ENCODE measurements at regions not wholly inside any gene's neighbourhood (a gene's known extent, or its start where the extent isn't known, plus 50 kb on each side); places are given as distances from the start of the nearest gene placed in this dataset.
"Not testable (repeated sequence)": the region's sequence is repeated elsewhere in the genome, so short reads cannot be mapped to it uniquely, and the experiment has no call there.

GRCh38 chr6:150744522-150745260 lies 120.8 kb upstream of the MTHFD1L start:
- ATAC-seq: no peak
- peaks cover 0 to 8% of the 10 kb centered on the region in 2 donors for H3K4me1 Mint-ChIP-seq (ENCODE audit: low read depth in 2 of 2)
- no peak for DNase-seq (ENCODE audit: low spot score)
- no peaks in the 10 kb centered on the region for H3K36me3 Mint-ChIP-seq
- no peak overlapping the region for H3K4me3 Mint-ChIP-seq
- peaks cover 0 to 16% of the 10 kb centered on the region in 2 donors for H3K27me3 Mint-ChIP-seq
- no peaks in the 10 kb centered on the region for H3K9me3 Mint-ChIP-seq
- no peak overlapping the region for H3K27ac Mint-ChIP-seq

- ATAC-seq (no peak), DNase-seq (ENCODE audit: low spot score) (no peak)
- Mint-ChIP-seq H3K36me3 (no peaks in the 10 kb centered on the region), H3K4me1 (ENCODE audit: low read depth in 2 of 2) (peaks cover 0 to 8% of the 10 kb centered on the region in 2 donors), H3K27me3 (peaks cover 0 to 16% of the 10 kb centered on the region in 2 donors), H3K4me3 (no peak overlapping the region), H3K9me3 (no peaks in the 10 kb centered on the region), H3K27ac (no peak overlapping the region)
These were observed 119.6 kb upstream of the MTHFD1L start for GRCh38 chr6:150745896-150746295.

- DNase-seq (ENCODE audit: low spot score) (no peak), ATAC-seq (no peak)
- Mint-ChIP-seq H3K36me3 (no peaks in the 10 kb centered on the region), H3K4me1 (ENCODE audit: low read depth in 2 of 2) (peaks cover 0 to 5% of the 10 kb centered on the region in 2 donors), H3K27me3 (peaks cover 0 to 11% of the 10 kb centered on the region in 2 donors), H3K9me3 (no peaks in the 10 kb centered on the region), H3K4me3 (no peak overlapping the region), H3K27ac (no peak overlapping the region)
These were observed 118.3 kb upstream of the MTHFD1L start for GRCh38 chr6:150747155-150747554.

GRCh38 chr6:150749091-150749670 lies 116.3 kb upstream of the MTHFD1L start:
- Mint-ChIP-seq H3K4me3 (no peak overlapping the region), H3K27ac (no peak overlapping the region), H3K9me3 (no peaks in the 10 kb centered on the region), H3K4me1 (ENCODE audit: low read depth in 2 of 2) (peaks cover 0 to 5% of the 10 kb centered on the region in 2 donors), H3K27me3 (peaks cover 2 to 14% of the 10 kb centered on the region in 2 donors), H3K36me3 (no peaks in the 10 kb centered on the region)
- ATAC-seq (peak in 1 of 2 donors; percentile 13), DNase-seq (ENCODE audit: low spot score) (no peak)

- H3K36me3 Mint-ChIP-seq: no peaks in the 10 kb centered on the region
- H3K27me3 Mint-ChIP-seq: peaks cover 5 to 7% of the 10 kb centered on the region in 2 donors
- ATAC-seq (no peak), DNase-seq (ENCODE audit: low spot score) (no peak)
- no peak overlapping the region for H3K4me3 Mint-ChIP-seq
- no peaks in the 10 kb centered on the region for H3K9me3 Mint-ChIP-seq
- H3K27ac Mint-ChIP-seq: no peak overlapping the region
- peaks cover 0 to 5% of the 10 kb centered on the region in 2 donors for H3K4me1 Mint-ChIP-seq (ENCODE audit: low read depth in 2 of 2)
These were observed 114.2 kb upstream of the MTHFD1L start for GRCh38 chr6:150751296-150751695.

GRCh38 chr6:150752409-150752808 lies 113.1 kb upstream of the MTHFD1L start:
- DNase-seq (ENCODE audit: low spot score): no peak
- Mint-ChIP-seq H3K9me3 (no peaks in the 10 kb centered on the region), H3K36me3 (no peaks in the 10 kb centered on the region)

GRCh38 chr6:150753371-150754064 lies 112.0 kb upstream of the MTHFD1L start:
- H3K4me3 Mint-ChIP-seq: no peak overlapping the region
- H3K9me3 Mint-ChIP-seq: no peaks in the 10 kb centered on the region
- no peaks in the 10 kb centered on the region for H3K4me1 Mint-ChIP-seq (ENCODE audit: low read depth in 2 of 2)
- no peak for DNase-seq (ENCODE audit: low spot score)
- peak in 1 of 2 donors; percentile 7 for ATAC-seq
- no peak overlapping the region for H3K27ac Mint-ChIP-seq
- peaks cover 4 to 5% of the 10 kb centered on the region in 2 donors for H3K27me3 Mint-ChIP-seq
- H3K36me3 Mint-ChIP-seq: no peaks in the 10 kb centered on the region

More at GRCh38 chr6:150752409-150752808, 113.1 kb upstream of the MTHFD1L start:
- H3K27ac Mint-ChIP-seq: no peak overlapping the region
- ATAC-seq: no peak
- peaks cover 0 to 5% of the 10 kb centered on the region in 2 donors for H3K4me1 Mint-ChIP-seq (ENCODE audit: low read depth in 2 of 2)
- peaks cover 4 to 5% of the 10 kb centered on the region in 2 donors for H3K27me3 Mint-ChIP-seq
- H3K4me3 Mint-ChIP-seq: no peak overlapping the region

GRCh38 chr6:150755042-150755441 lies 110.5 kb upstream of the MTHFD1L start:
- DNase-seq (ENCODE audit: low spot score) (no peak), ATAC-seq (no peak)
- Mint-ChIP-seq H3K9me3 (no peaks in the 10 kb centered on the region), H3K27ac (no peak overlapping the region), H3K4me3 (no peak overlapping the region), H3K27me3 (peaks cover 5 to 8% of the 10 kb centered on the region in 2 donors), H3K36me3 (no peaks in the 10 kb centered on the region), H3K4me1 (ENCODE audit: low read depth in 2 of 2) (no peaks in the 10 kb centered on the region)

- Mint-ChIP-seq H3K4me3 (no peak overlapping the region), H3K4me1 (ENCODE audit: low read depth in 2 of 2) (no peaks in the 10 kb centered on the region), H3K9me3 (no peaks in the 10 kb centered on the region), H3K27ac (no peak overlapping the region), H3K27me3 (peaks cover 5 to 8% of the 10 kb centered on the region in 2 donors), H3K36me3 (no peaks in the 10 kb centered on the region)
- DNase-seq (ENCODE audit: low spot score) (no peak), ATAC-seq (no peak)
These were observed 110.0 kb upstream of the MTHFD1L start for GRCh38 chr6:150755524-150755923.

- no peaks in the 10 kb centered on the region for H3K4me1 Mint-ChIP-seq (ENCODE audit: low read depth in 2 of 2)
- no peak for ATAC-seq
These were observed 109.3 kb upstream of the MTHFD1L start for GRCh38 chr6:150756173-150756572.

GRCh38 chr6:150757807-150758206 lies 107.7 kb upstream of the MTHFD1L start:
- H3K9me3 Mint-ChIP-seq; H3K27ac Mint-ChIP-seq; DNase-seq (ENCODE audit: low spot score); H3K4me3 Mint-ChIP-seq; H3K36me3 Mint-ChIP-seq; ATAC-seq; H3K4me1 Mint-ChIP-seq (ENCODE audit: low read depth in 2 of 2): not testable (repeated sequence)
- H3K27me3 Mint-ChIP-seq: peaks cover 5 to 10% of the 10 kb centered on the region in 2 donors

More at GRCh38 chr6:150756173-150756572, 109.3 kb upstream of the MTHFD1L start:
- no peak for DNase-seq (ENCODE audit: low spot score)
- no peaks in the 10 kb centered on the region for H3K36me3 Mint-ChIP-seq
- H3K4me3 Mint-ChIP-seq: no peak overlapping the region
- no peak overlapping the region for H3K27ac Mint-ChIP-seq
- H3K9me3 Mint-ChIP-seq: no peaks in the 10 kb centered on the region
- H3K27me3 Mint-ChIP-seq: peaks cover 5 to 8% of the 10 kb centered on the region in 2 donors

- DNase-seq (ENCODE audit: low spot score): no peak
- peaks cover 2 to 7% of the 10 kb centered on the region in 2 donors for H3K27me3 Mint-ChIP-seq
- H3K9me3 Mint-ChIP-seq: no peaks in the 10 kb centered on the region
- no peaks in the 10 kb centered on the region for H3K36me3 Mint-ChIP-seq
- no peak overlapping the region for H3K4me3 Mint-ChIP-seq
- no peak overlapping the region for H3K27ac Mint-ChIP-seq
- H3K4me1 Mint-ChIP-seq (ENCODE audit: low read depth in 2 of 2): no peaks in the 10 kb centered on the region
- ATAC-seq: no peak
These were observed 106.0 kb upstream of the MTHFD1L start for GRCh38 chr6:150759483-150759882.

- H3K27ac Mint-ChIP-seq: no peak overlapping the region
- H3K4me1 Mint-ChIP-seq (ENCODE audit: low read depth in 2 of 2): no peaks in the 10 kb centered on the region
- DNase-seq (ENCODE audit: low spot score): no peak
- H3K9me3 Mint-ChIP-seq: no peaks in the 10 kb centered on the region
- peaks cover 6 to 11% of the 10 kb centered on the region in 2 donors for H3K27me3 Mint-ChIP-seq
- H3K4me3 Mint-ChIP-seq: no peak overlapping the region
- no peak for ATAC-seq
- H3K36me3 Mint-ChIP-seq: no peaks in the 10 kb centered on the region
These were observed 103.7 kb upstream of the MTHFD1L start for GRCh38 chr6:150761771-150762170.
